ENCODE measurements at regions not wholly inside any gene's neighbourhood (a gene's known extent, or its start where the extent isn't known, plus 50 kb on each side); places are given as distances from the start of the nearest gene placed in this dataset.

- Histone ChIP-seq H4K12ac (ENCODE audit: low read depth, low read length) (no peak overlapping the region), H3K4me2 (ENCODE audit: low read length) (no peak overlapping the region), H3K79me1 (ENCODE audit: low read length) (no peaks in the 10 kb centered on the region), H3K4me1 (ENCODE audit: control insufficient read depth in 1 of 2, insufficient read depth in 2 of 2, low read length in 2 of 2) (no peaks in the 10 kb centered on the region), H2BK5ac (ENCODE audit: low read depth, low read length, poor library complexity) (no peak overlapping the region), H3K9ac (ENCODE audit: low read length) (no peak overlapping the region), H3K27ac (ENCODE audit: low read depth, low read length) (no peak overlapping the region), H3K18ac (ENCODE audit: low read length) (no peak overlapping the region), H2AFZ (ENCODE audit: insufficient read depth, low read length, poor library complexity) (no peak overlapping the region), H3K14ac (ENCODE audit: low read length) (no peak overlapping the region), H3K4me3 (ENCODE audit: low read depth, low read length) (no peak overlapping the region), H3K79me2 (ENCODE audit: control insufficient read depth, insufficient read depth, low read length, poor library complexity) (no peaks in the 10 kb centered on the region), H2BK120ac (ENCODE audit: insufficient read depth, low read length, poor library complexity) (no peak overlapping the region), H3K4ac (ENCODE audit: low read depth, low read length) (no peak overlapping the region), H4K8ac (ENCODE audit: low read depth, low read length) (no peak overlapping the region), H2AK5ac (ENCODE audit: low read length) (no peak overlapping the region), H2BK12ac (ENCODE audit: low read length) (no peak overlapping the region), H3K36me3 (ENCODE audit: control insufficient read depth in 1 of 2, insufficient read depth in 2 of 2, low read length in 2 of 2) (no peaks in the 10 kb centered on the region), H3K9me3 (ENCODE audit: insufficient read depth, low read depth, low read length) (no peaks in the 10 kb centered on the region), H3K27me3 (ENCODE audit: insufficient read depth, low read length) (no peaks in the 10 kb centered on the region), H4K91ac (ENCODE audit: low read depth, low read length) (no peak overlapping the region), H3K23ac (ENCODE audit: low read length) (no peak overlapping the region)
- WGBS (ENCODE audit: extremely low coverage, insufficient coverage, insufficient read length), result no CpG with 5 or more reads among the region's 3 CpGs
- no peak for DNase-seq
These were observed 58.1 kb upstream of the KITLG start for GRCh38 chr12:88638388-88638787.

GRCh38 chr12:88634008-88634407, 53.7 kb upstream of the KITLG start:
- H3K4ac ChIP-seq (ENCODE audit: low read depth, low read length), result no peak overlapping the region
- H3K14ac ChIP-seq (ENCODE audit: low read length), result no peak overlapping the region
- no peaks in the 10 kb centered on the region for H3K9me3 ChIP-seq (ENCODE audit: insufficient read depth, low read depth, low read length)
- no CpG with 5 or more reads among the region's 1 CpG for WGBS (ENCODE audit: extremely low coverage, insufficient coverage, insufficient read length)
- H3K79me2 ChIP-seq (ENCODE audit: control insufficient read depth, insufficient read depth, low read length, poor library complexity), result no peaks in the 10 kb centered on the region
- no peak overlapping the region for H2BK5ac ChIP-seq (ENCODE audit: low read depth, low read length, poor library complexity)
- H3K27ac ChIP-seq (ENCODE audit: low read depth, low read length), result no peak overlapping the region
- no peak overlapping the region for H3K4me3 ChIP-seq (ENCODE audit: low read depth, low read length)
- H3K36me3 ChIP-seq (ENCODE audit: control insufficient read depth in 1 of 2, insufficient read depth in 2 of 2, low read length in 2 of 2), result no peaks in the 10 kb centered on the region
- H2BK120ac ChIP-seq (ENCODE audit: insufficient read depth, low read length, poor library complexity), result no peak overlapping the region
- no peaks in the 10 kb centered on the region for H3K27me3 ChIP-seq (ENCODE audit: insufficient read depth, low read length)
- no peak overlapping the region for H4K12ac ChIP-seq (ENCODE audit: low read depth, low read length)
- no peak overlapping the region for H3K18ac ChIP-seq (ENCODE audit: low read length)
- no peak overlapping the region for H4K91ac ChIP-seq (ENCODE audit: low read depth, low read length)
- no peak overlapping the region for H2AFZ ChIP-seq (ENCODE audit: insufficient read depth, low read length, poor library complexity)
- H3K4me1 ChIP-seq (ENCODE audit: control insufficient read depth in 1 of 2, insufficient read depth in 2 of 2, low read length in 2 of 2), result no peaks in the 10 kb centered on the region
- no peak overlapping the region for H3K4me2 ChIP-seq (ENCODE audit: low read length)
- H4K8ac ChIP-seq (ENCODE audit: low read depth, low read length), result no peak overlapping the region
- H3K9ac ChIP-seq (ENCODE audit: low read length), result no peak overlapping the region
- H3K79me1 ChIP-seq (ENCODE audit: low read length), result no peaks in the 10 kb centered on the region
- no peak overlapping the region for H3K23ac ChIP-seq (ENCODE audit: low read length)
- no peak overlapping the region for H2BK12ac ChIP-seq (ENCODE audit: low read length)
- no peak overlapping the region for H2AK5ac ChIP-seq (ENCODE audit: low read length)
- DNase-seq, result no peak

GRCh38 chr12:88633312-88633711, 53.0 kb upstream of the KITLG start:
- no CpG with 5 or more reads among the region's 1 CpG for WGBS (ENCODE audit: extremely low coverage, insufficient coverage, insufficient read length)
- no peak overlapping the region for H3K4me2 ChIP-seq (ENCODE audit: low read length)
- no peak overlapping the region for H3K14ac ChIP-seq (ENCODE audit: low read length)
- H3K18ac ChIP-seq (ENCODE audit: low read length), result no peak overlapping the region
- no peak overlapping the region for H4K8ac ChIP-seq (ENCODE audit: low read depth, low read length)
- no peaks in the 10 kb centered on the region for H3K79me2 ChIP-seq (ENCODE audit: control insufficient read depth, insufficient read depth, low read length, poor library complexity)
- no peak overlapping the region for H3K4ac ChIP-seq (ENCODE audit: low read depth, low read length)
- H3K27ac ChIP-seq (ENCODE audit: low read depth, low read length), result no peak overlapping the region
- no peaks in the 10 kb centered on the region for H3K79me1 ChIP-seq (ENCODE audit: low read length)
- H3K36me3 ChIP-seq (ENCODE audit: control insufficient read depth in 1 of 2, insufficient read depth in 2 of 2, low read length in 2 of 2), result no peaks in the 10 kb centered on the region
- H3K27me3 ChIP-seq (ENCODE audit: insufficient read depth, low read length), result no peaks in the 10 kb centered on the region
- no peak overlapping the region for H2AK5ac ChIP-seq (ENCODE audit: low read length)
- no peak overlapping the region for H2BK120ac ChIP-seq (ENCODE audit: insufficient read depth, low read length, poor library complexity)
- no peak overlapping the region for H2BK12ac ChIP-seq (ENCODE audit: low read length)
- no peaks in the 10 kb centered on the region for H3K4me1 ChIP-seq (ENCODE audit: control insufficient read depth in 1 of 2, insufficient read depth in 2 of 2, low read length in 2 of 2)
- no peak overlapping the region for H2AFZ ChIP-seq (ENCODE audit: insufficient read depth, low read length, poor library complexity)
- DNase-seq, result peak in 1 of 2 donors; percentile 46
- H4K91ac ChIP-seq (ENCODE audit: low read depth, low read length), result no peak overlapping the region
- no peak overlapping the region for H4K12ac ChIP-seq (ENCODE audit: low read depth, low read length)
- H2BK5ac ChIP-seq (ENCODE audit: low read depth, low read length, poor library complexity), result no peak overlapping the region
- no peak overlapping the region for H3K9ac ChIP-seq (ENCODE audit: low read length)
- H3K23ac ChIP-seq (ENCODE audit: low read length), result no peak overlapping the region
- no peaks in the 10 kb centered on the region for H3K9me3 ChIP-seq (ENCODE audit: insufficient read depth, low read depth, low read length)
- H3K4me3 ChIP-seq (ENCODE audit: low read depth, low read length), result no peak overlapping the region

GRCh38 chr12:88630561-88630960, 50.3 kb upstream of the KITLG start:
- H3K4me2 ChIP-seq (ENCODE audit: low read length), result no peak overlapping the region
- no peak overlapping the region for H2BK120ac ChIP-seq (ENCODE audit: insufficient read depth, low read length, poor library complexity)
- no peaks in the 10 kb centered on the region for H3K4me1 ChIP-seq (ENCODE audit: control insufficient read depth in 1 of 2, insufficient read depth in 2 of 2, low read length in 2 of 2)
- no peak overlapping the region for H2AK5ac ChIP-seq (ENCODE audit: low read length)
- no peaks in the 10 kb centered on the region for H3K27me3 ChIP-seq (ENCODE audit: insufficient read depth, low read length)
- no peaks in the 10 kb centered on the region for H3K79me2 ChIP-seq (ENCODE audit: control insufficient read depth, insufficient read depth, low read length, poor library complexity)
- no peak overlapping the region for H3K4me3 ChIP-seq (ENCODE audit: low read depth, low read length)
- no peak overlapping the region for H3K14ac ChIP-seq (ENCODE audit: low read length)
- no peak overlapping the region for H4K8ac ChIP-seq (ENCODE audit: low read depth, low read length)
- no peak overlapping the region for H3K27ac ChIP-seq (ENCODE audit: low read depth, low read length)
- DNase-seq, result no peak
- no peak overlapping the region for H3K9ac ChIP-seq (ENCODE audit: low read length)
- no peaks in the 10 kb centered on the region for H3K79me1 ChIP-seq (ENCODE audit: low read length)
- H3K4ac ChIP-seq (ENCODE audit: low read depth, low read length), result no peak overlapping the region
- H4K12ac ChIP-seq (ENCODE audit: low read depth, low read length), result no peak overlapping the region
- H3K36me3 ChIP-seq (ENCODE audit: control insufficient read depth in 1 of 2, insufficient read depth in 2 of 2, low read length in 2 of 2), result no peaks in the 10 kb centered on the region
- H3K23ac ChIP-seq (ENCODE audit: low read length), result no peak overlapping the region
- H3K18ac ChIP-seq (ENCODE audit: low read length), result no peak overlapping the region
- no peaks in the 10 kb centered on the region for H3K9me3 ChIP-seq (ENCODE audit: insufficient read depth, low read depth, low read length)
- H2BK12ac ChIP-seq (ENCODE audit: low read length), result no peak overlapping the region
- no peak overlapping the region for H2BK5ac ChIP-seq (ENCODE audit: low read depth, low read length, poor library complexity)
- H2AFZ ChIP-seq (ENCODE audit: insufficient read depth, low read length, poor library complexity), result no peak overlapping the region
- H4K91ac ChIP-seq (ENCODE audit: low read depth, low read length), result no peak overlapping the region

All from trophoblast cell (in vitro differentiated cells and primary cell).